Brain microvascular endothelial cell (primary cell): ENCODE measurements at regions not wholly inside any gene's neighbourhood (a gene's known extent, or its start where the extent isn't known, plus 50 kb on each side); places are given as distances from the start of the nearest gene placed in this dataset.

Source experiments
- DNase-seq: peaks from one replicate; pipeline ENCODE4 v3.0.0-alpha.2; 2020
- H3K27ac ChIP-seq: fragments of 250-450 bp; sonication (Bioruptor Pico); 2 replicates; pipeline ENCODE4 v1.5.1; 2020; ENCODE audit warnings: mild to moderate bottlenecking, moderate library complexity
- H3K27me3 ChIP-seq: fragments of 250-450 bp; sonication (Bioruptor Pico); replicated peaks from 2 replicates; pipeline ENCODE4 v1.5.1; 2020; ENCODE audit warnings: mild to moderate bottlenecking
- H3K36me3 ChIP-seq: fragments of 250-450 bp; sonication (Bioruptor Pico); replicated peaks from 2 replicates; pipeline ENCODE4 v1.5.1; 2020; ENCODE audit warnings: mild to moderate bottlenecking
- H3K4me3 ChIP-seq: 2 replicates; pipeline ENCODE4 v1.5.1; 2011; ENCODE audit warnings: low read depth, mild to moderate bottlenecking, control low read depth, low read length, moderate library complexity
- CTCF ChIP-seq: IDR thresholded peaks from 2 replicates; pipeline ENCODE4 v1.5.1; 2011; ENCODE audit warnings: low read depth, mild to moderate bottlenecking, moderate library complexity, low read length, control low read depth, inconsistent platforms; ENCODE audit errors: missing control alignments
- in situ Hi-C: cut with HindIII; loops from 2 replicates; pipeline ENCODE4 v1.10.0; 2017; ENCODE audit warnings: low sequenced_read_pairs, low pct_ligation_motif_present

GRCh38 chr10:21079330-21079658, 182.2 kb upstream of the NEBL start:
- TF ChIP-seq CTCF: no peak
- H3K27ac ChIP-seq: no peak overlapping the region
- in situ Hi-C loops: no loop called here
- no peaks in the 10 kb centered on the region for H3K27me3 ChIP-seq
- H3K4me3 ChIP-seq: no peak overlapping the region
- no peaks in the 10 kb centered on the region for H3K36me3 ChIP-seq
- no peak for DNase-seq

DNA sequence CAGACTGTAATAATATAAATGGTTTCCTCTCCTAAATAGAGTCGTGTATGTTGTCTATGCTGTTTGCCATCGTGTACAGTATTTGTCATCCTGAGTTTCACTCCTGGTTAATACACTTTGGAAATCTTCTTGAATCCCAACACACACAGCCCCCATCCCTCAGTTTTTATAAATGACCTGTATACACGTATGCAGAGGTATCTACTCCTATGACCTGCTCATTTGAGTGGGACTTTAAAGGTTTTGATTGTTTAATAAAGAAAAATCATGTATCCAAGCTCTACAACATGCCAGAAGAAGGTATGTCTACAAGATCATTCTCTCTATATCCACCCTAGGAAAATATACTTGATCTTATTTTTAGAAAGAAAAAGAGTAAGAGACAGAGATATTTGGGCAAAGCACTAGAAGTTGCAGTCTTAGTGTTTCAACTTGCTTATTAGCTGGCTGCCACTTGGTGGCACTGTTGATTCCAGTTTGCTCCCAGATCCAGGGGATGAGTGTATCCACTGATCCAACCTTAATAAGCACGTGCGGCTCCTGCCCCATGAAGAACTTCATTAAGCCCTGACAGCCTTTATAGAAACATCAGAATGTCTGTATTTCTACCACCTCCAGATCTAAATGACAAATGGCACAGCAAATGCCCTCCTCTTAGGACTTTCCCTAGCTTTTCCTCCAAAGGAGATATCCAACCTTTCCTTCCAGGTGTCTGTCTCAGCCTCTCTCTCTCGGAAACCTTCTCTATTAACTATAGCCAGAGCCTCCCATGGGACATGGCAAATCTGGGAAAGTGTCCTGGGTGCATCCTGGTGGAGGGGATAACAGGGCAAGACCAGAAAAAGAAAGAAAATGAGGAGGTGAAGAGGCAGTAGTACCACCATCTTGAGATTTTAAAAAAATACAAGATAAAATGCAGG, 181.6 kb upstream of the NEBL start:
- TF ChIP-seq CTCF: peak; percentile 88
- Histone ChIP-seq H3K4me3 (no peak overlapping the region), H3K36me3 (no peaks in the 10 kb centered on the region), H3K27ac (no peak overlapping the region), H3K27me3 (no peaks in the 10 kb centered on the region)
- peak; percentile 58 for DNase-seq
- in situ Hi-C loops: no loop called here

DNA sequence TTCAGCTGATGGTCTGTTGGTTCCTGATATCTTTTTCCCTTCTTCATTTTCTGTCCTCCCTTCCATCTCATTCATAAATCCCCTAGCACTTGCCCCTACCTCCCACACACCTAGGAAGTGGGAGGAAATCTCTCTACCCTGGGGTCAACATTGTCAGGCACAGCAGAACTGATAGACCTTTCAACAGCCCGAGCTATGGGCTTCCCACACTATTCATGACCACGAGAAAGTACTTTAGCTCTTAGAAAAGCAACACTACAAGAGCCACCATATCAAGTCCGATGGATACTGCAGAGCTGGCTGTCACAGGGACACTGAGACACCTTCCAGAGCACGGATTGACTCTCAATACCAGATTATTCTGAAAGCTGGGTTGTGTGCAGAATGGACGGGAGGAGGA, 180.6 kb upstream of the NEBL start:
- Histone ChIP-seq H3K27me3 (no peaks in the 10 kb centered on the region), H3K36me3 (no peaks in the 10 kb centered on the region), H3K4me3 (no peak overlapping the region), H3K27ac (no peak overlapping the region)
- no peak for DNase-seq
- in situ Hi-C loops: no loop called here
- no peak for TF ChIP-seq CTCF

- Histone ChIP-seq H3K36me3 (no peaks in the 10 kb centered on the region), H3K27ac (no peak overlapping the region), H3K4me3 (no peak overlapping the region), H3K27me3 (no peaks in the 10 kb centered on the region)
- no peak for DNase-seq
- in situ Hi-C loops: no loop called here
- no peak for TF ChIP-seq CTCF
Measured at GRCh38 chr10:21076381-21076780, 179.3 kb upstream of the NEBL start.

DNA sequence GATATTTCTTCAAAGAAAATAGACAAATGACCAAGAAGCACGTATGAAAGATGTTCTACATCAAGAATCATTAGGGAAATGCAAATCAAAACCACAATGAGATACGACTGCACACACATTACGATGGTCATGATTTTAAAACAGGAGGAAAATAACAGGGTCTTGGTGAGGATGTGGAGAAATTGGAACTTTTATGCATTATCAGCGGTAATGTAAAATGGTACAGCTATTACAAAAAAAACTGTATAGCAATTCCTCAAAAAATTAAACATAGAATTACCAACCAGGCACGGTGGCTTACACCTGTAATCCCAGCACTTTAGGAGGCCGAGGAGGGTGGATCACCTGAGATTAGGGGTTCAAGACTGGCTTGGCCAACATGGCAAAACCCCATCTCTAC, 178.8 kb upstream of the NEBL start:
- TF ChIP-seq CTCF: no peak
- in situ Hi-C loops: no loop called here
- H3K27me3 ChIP-seq: no peaks in the 10 kb centered on the region
- H3K4me3 ChIP-seq: no peak overlapping the region
- no peaks in the 10 kb centered on the region for H3K36me3 ChIP-seq
- H3K27ac ChIP-seq: no peak overlapping the region
- no peak for DNase-seq

DNA sequence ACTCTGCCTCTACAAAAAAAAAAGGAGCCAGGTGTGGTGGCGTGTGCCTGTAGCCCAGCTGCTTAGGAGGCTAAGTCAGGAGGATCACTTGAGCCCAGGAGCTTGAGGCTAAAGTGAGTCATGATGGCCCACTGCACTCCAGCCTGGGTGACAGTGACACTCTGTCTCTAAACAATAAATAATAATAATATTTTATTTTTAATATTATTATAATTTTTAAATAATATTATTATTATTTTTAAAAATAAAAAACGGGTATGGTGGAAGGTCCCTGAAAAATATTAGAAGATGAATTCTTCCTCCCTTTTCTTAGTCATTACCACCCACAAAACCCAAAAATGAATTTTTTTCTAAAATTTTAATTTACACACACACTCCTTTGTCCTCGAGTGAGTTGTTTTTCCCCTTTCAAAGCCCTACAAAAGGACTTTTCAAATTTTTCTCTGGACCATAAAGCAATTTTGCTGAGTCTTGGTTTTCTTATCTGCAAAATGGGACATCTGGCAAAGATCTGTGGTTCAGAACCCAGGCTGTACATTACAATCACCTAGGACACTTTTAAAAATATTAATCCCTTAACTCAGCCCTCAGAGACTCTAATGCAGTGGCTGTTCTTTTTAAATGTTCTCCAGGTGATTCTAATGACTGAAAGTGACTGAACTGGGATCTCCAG, 174.0 kb upstream of the NEBL start:
- no peak overlapping the region for H3K27ac ChIP-seq
- DNase-seq: no peak
- H3K4me3 ChIP-seq: no peak overlapping the region
- no peaks in the 10 kb centered on the region for H3K36me3 ChIP-seq
- in situ Hi-C loops: no loop called here
- H3K27me3 ChIP-seq: no peaks in the 10 kb centered on the region
- no peak for TF ChIP-seq CTCF
